GM23338 (cell line): ENCODE measurements at regions not wholly inside any gene's neighbourhood (a gene's known extent, or its start where the extent isn't known, plus 50 kb on each side); places are given as distances from the start of the nearest gene placed in this dataset.

Experiments
- CREB1 ChIP-seq: fragments of 250-450 bp; sonication (Bioruptor Pico); IDR thresholded peaks from 2 replicates; pipeline ENCODE4 v1.5.0; 2020; ENCODE audit warnings: low read depth, mild to moderate bottlenecking, moderate library complexity
- CTCF ChIP-seq, 2 experiments: fragments of 200-600 bp in 1 of 2; sonication (generic) in 1 of 2; conservative IDR thresholded peaks; 2 replicates each; pipeline versions ENCODE4 v1.5.1 to v1.6.1; 2016 to 2017; ENCODE audit warnings: antibody characterized with exemption in 2 of 2, low read depth in 2 of 2, mild to moderate bottlenecking in 2 of 2, moderate library complexity in 1 of 2
- ETS1 ChIP-seq: IDR thresholded peaks from 2 replicates; pipeline ENCODE4 v1.6.1; 2016; ENCODE audit warnings: antibody characterized with exemption
- EZH2 ChIP-seq: fragments of 200-600 bp; sonication (generic); IDR thresholded peaks from one replicate; pipeline ENCODE4 v1.8.0; 2017; ENCODE audit warnings: antibody characterized with exemption, mild to moderate bottlenecking, low read depth; ENCODE audit not compliant: unreplicated experiment
- EZH2phosphoT487 ChIP-seq: fragments of 200-600 bp; sonication (generic); IDR thresholded peaks from one replicate; pipeline ENCODE4 v1.8.1; 2018; ENCODE audit warnings: antibody characterized with exemption; ENCODE audit not compliant: unreplicated experiment
- JUNB ChIP-seq: IDR thresholded peaks from one replicate; pipeline ENCODE4 v1.6.1; 2016; ENCODE audit warnings: antibody characterized with exemption; ENCODE audit not compliant: unreplicated experiment
- NANOG ChIP-seq: IDR thresholded peaks from 2 replicates; pipeline ENCODE4 v1.6.1; 2016; ENCODE audit warnings: antibody characterized with exemption, borderline replicate concordance
- POLR2AphosphoS5 ChIP-seq: IDR thresholded peaks from 2 replicates; pipeline ENCODE4 v1.6.1; 2016; ENCODE audit warnings: antibody characterized with exemption, low read depth
- REST ChIP-seq: IDR thresholded peaks from one replicate; pipeline ENCODE4 v1.6.1; 2018; ENCODE audit warnings: antibody characterized with exemption; ENCODE audit not compliant: unreplicated experiment
- STAT1 ChIP-seq: IDR thresholded peaks from one replicate; pipeline ENCODE4 v1.6.1; 2016; ENCODE audit warnings: antibody characterized with exemption; ENCODE audit not compliant: unreplicated experiment
- ZNF114 ChIP-seq: fragments of 250-450 bp; sonication (Bioruptor Pico); IDR thresholded peaks from 2 replicates; pipeline ENCODE4 v1.5.0; 2020; ENCODE audit warnings: mild to moderate bottlenecking, moderate library complexity
- ZNF331 ChIP-seq: fragments of 250-450 bp; sonication (Bioruptor Pico); IDR thresholded peaks from 2 replicates; pipeline ENCODE4 v1.5.0; 2020; ENCODE audit warnings: low read depth, mild to moderate bottlenecking, moderate library complexity

- no peak for TF ChIP-seq CTCF (conservative IDR thresholded peaks at IDR 0.05; ENCODE audit: low read depth in 2 of 2)
- TF ChIP-seq EZH2, result no peak
- TF ChIP-seq STAT1, result no peak
- TF ChIP-seq POLR2AphosphoS5, result no peak
- no peak for TF ChIP-seq EZH2phosphoT487
- no peak for TF ChIP-seq CREB1 (CRISPR knock-in tag)
- no peak for TF ChIP-seq ETS1
- no peak for TF ChIP-seq ZNF114 (CRISPR knock-in tag)
- no peak for TF ChIP-seq REST
- no peak for TF ChIP-seq JUNB
- TF ChIP-seq ZNF331 (CRISPR knock-in tag), result no peak
- TF ChIP-seq NANOG, result no peak
Observed at GRCh38 chr13:24066405-24067295, 93.9 kb upstream of the SPATA13 start.
